ENCODE measurements at regions not wholly inside any gene's neighbourhood (a gene's known extent, or its start where the extent isn't known, plus 50 kb on each side); places are given as distances from the start of the nearest gene placed in this dataset.

DNA sequence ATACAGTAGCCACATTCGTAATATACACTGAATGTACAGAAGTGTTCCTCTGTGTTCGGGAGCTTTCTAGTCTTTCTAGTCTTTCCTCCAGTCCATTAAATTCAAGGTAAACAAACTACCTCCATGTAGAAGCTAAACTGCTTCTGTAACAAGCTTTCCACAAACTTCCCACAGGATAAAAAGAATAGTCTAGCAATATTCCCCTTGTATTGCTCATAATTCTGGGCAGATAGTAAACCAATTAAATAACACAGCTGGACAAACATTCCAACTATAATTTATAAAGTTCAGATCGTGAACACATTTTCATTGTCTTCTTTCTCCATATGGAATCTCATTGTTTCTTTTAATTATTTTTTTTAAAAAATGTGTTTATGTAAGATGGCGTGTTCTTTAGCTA lies 307.2 kb downstream of the AEBP2 start:
- TF ChIP-seq, protein P1, sequence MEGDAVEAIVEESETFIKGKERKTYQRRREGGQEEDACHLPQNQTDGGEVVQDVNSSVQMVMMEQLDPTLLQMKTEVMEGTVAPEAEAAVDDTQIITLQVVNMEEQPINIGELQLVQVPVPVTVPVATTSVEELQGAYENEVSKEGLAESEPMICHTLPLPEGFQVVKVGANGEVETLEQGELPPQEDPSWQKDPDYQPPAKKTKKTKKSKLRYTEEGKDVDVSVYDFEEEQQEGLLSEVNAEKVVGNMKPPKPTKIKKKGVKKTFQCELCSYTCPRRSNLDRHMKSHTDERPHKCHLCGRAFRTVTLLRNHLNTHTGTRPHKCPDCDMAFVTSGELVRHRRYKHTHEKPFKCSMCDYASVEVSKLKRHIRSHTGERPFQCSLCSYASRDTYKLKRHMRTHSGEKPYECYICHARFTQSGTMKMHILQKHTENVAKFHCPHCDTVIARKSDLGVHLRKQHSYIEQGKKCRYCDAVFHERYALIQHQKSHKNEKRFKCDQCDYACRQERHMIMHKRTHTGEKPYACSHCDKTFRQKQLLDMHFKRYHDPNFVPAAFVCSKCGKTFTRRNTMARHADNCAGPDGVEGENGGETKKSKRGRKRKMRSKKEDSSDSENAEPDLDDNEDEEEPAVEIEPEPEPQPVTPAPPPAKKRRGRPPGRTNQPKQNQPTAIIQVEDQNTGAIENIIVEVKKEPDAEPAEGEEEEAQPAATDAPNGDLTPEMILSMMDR (conservative IDR thresholded peaks at IDR 0.05; ENCODE audit: low read length): no peak
- TF ChIP-seq EZH2phosphoT487 (IDR thresholded peaks at IDR 0.05; ENCODE audit: borderline replicate concordance, low read depth, low read length): no peak
- Histone ChIP-seq H3K79me2 (ENCODE audit: insufficient read depth, low read depth, low read length) (no peaks in the 10 kb centered on the region), H3K36me3 (ENCODE audit: insufficient read depth, low read length) (no peaks in the 10 kb centered on the region), H3K9me2 (ENCODE audit: insufficient read depth, low read length) (no peaks in the 10 kb centered on the region), H3K4me1 (ENCODE audit: insufficient read depth, low read length, poor library complexity, severe bottlenecking) (no peaks in the 10 kb centered on the region), H3K9me3 (ENCODE audit: low read length) (no peaks in the 10 kb centered on the region), H4K20me1 (ENCODE audit: insufficient read depth, low read length) (no peaks in the 10 kb centered on the region), H3K27ac (ENCODE audit: low read depth, low read length, poor library complexity, severe bottlenecking) (no peak overlapping the region), H3K4me3 (ENCODE audit: low read depth, low read length, poor library complexity, severe bottlenecking) (no peak overlapping the region), H2AFZ (ENCODE audit: low read length) (no peak overlapping the region), H3K4me2 (ENCODE audit: low read length) (no peak overlapping the region)
- ChIA-PET POLR2A (interaction anchor here (0.6 kb wide), 1 partner anchor 177 kb away, joined by 6 read pairs; no protein-coding TSS in a partner anchor), CTCF (ENCODE audit: unreplicated experiment) (no interaction called here)
- no TSS peak for BruUV-seq (replicated peaks)
- no peak for DNase-seq (ENCODE audit: low spot score)
- intact Hi-C loops (cut with micrococcal nuclease; ENCODE audit: unreplicated experiment): no loop called here

DNA sequence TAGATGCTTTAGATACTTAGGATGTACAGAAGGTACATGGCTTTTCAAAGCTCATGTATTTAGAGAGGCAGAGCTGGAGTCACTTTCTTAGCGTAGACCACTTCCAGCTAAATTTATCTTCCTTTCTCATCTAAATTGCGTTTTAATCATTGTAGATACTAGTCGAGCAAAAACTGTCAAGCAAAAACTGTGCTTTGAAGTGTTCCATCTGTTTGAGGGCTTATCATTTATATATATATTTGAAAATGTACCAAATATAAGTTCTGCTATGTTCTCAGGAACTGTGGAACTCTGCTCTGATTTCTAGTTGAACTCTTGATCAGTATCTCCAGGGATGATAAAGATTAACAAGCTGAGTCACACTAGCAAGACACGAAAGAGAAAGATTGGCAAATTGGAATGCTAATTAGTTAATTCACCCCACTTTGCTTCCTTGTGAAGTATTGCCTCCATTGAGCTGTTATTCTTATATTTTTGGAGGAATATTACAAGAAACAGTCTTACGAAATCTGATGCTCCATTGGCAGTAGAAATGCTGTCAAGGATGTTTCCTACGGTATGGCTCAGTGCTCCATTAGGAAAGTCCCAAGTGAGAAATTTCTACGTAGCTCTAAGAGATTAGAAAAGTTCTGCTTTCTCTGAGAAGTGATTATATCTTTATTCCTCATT lies 310.7 kb downstream of the AEBP2 start:
- Histone ChIP-seq H3K9me3 (ENCODE audit: low read length) (peaks cover 3% of the 10 kb centered on the region; the same call in 1 of the 2 replicates), H3K4me2 (ENCODE audit: low read length) (no peak overlapping the region), H2AFZ (ENCODE audit: low read length) (no peak overlapping the region), H3K4me1 (ENCODE audit: insufficient read depth, low read length, poor library complexity, severe bottlenecking) (no peaks in the 10 kb centered on the region), H3K27ac (ENCODE audit: low read depth, low read length, poor library complexity, severe bottlenecking) (no peak overlapping the region), H3K9me2 (ENCODE audit: insufficient read depth, low read length) (no peaks in the 10 kb centered on the region), H3K79me2 (ENCODE audit: insufficient read depth, low read depth, low read length) (no peaks in the 10 kb centered on the region), H3K36me3 (ENCODE audit: insufficient read depth, low read length) (no peaks in the 10 kb centered on the region), H3K4me3 (ENCODE audit: low read depth, low read length, poor library complexity, severe bottlenecking) (no peak overlapping the region), H4K20me1 (ENCODE audit: insufficient read depth, low read length) (no peaks in the 10 kb centered on the region)
- TF ChIP-seq EZH2phosphoT487 (IDR thresholded peaks at IDR 0.05; ENCODE audit: borderline replicate concordance, low read depth, low read length): no peak
- TF ChIP-seq, protein P1 (conservative IDR thresholded peaks at IDR 0.05; ENCODE audit: low read length): no peak
- POLR2A ChIA-PET: interaction anchor here (1.0 kb wide), 1 partner anchor 36 kb away, joined by 3 read pairs; no protein-coding TSS in a partner anchor
- no TSS peak for BruUV-seq (replicated peaks)
- no peak for DNase-seq (ENCODE audit: low spot score)
- intact Hi-C loops (cut with micrococcal nuclease; ENCODE audit: unreplicated experiment): loop anchor here (10.0 kb wide), 1 partner anchor 145 kb away; no protein-coding TSS in a partner anchor
- CTCF ChIA-PET (ENCODE audit: unreplicated experiment): no interaction called here

DNA sequence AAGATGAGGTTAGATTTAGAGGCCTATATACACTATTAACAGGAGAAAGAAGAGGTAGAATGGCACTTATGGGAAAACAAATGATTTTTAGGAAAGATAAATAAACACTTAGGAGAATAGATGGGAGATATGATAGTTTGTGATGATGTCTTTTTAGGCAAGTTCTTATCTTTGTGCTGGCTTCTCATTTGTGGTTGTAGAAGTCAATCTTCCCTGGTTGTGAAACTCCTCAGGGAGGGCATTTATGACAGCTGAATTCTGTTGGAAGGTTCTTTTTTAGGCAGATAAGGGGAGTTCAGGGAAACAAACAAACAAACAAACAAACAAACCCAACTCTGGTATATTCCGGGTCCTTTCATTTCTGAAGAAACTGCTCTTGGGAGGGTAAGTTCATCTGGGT lies 311.8 kb downstream of the AEBP2 start:
- ChIA-PET CTCF (ENCODE audit: unreplicated experiment) (no interaction called here), POLR2A (no interaction called here)
- Histone ChIP-seq H3K4me2 (ENCODE audit: low read length) (no peak overlapping the region), H3K27ac (ENCODE audit: low read depth, low read length, poor library complexity, severe bottlenecking) (no peak overlapping the region), H3K36me3 (ENCODE audit: insufficient read depth, low read length) (no peaks in the 10 kb centered on the region), H3K9me3 (ENCODE audit: low read length) (peaks cover 3% of the 10 kb centered on the region; the same call in 1 of the 2 replicates), H3K9me2 (ENCODE audit: insufficient read depth, low read length) (no peaks in the 10 kb centered on the region), H3K79me2 (ENCODE audit: insufficient read depth, low read depth, low read length) (no peaks in the 10 kb centered on the region), H4K20me1 (ENCODE audit: insufficient read depth, low read length) (no peaks in the 10 kb centered on the region), H3K4me1 (ENCODE audit: insufficient read depth, low read length, poor library complexity, severe bottlenecking) (no peaks in the 10 kb centered on the region), H2AFZ (ENCODE audit: low read length) (no peak overlapping the region), H3K4me3 (ENCODE audit: low read depth, low read length, poor library complexity, severe bottlenecking) (no peak overlapping the region)
- intact Hi-C loops (cut with micrococcal nuclease; ENCODE audit: unreplicated experiment): loop anchor here (10.0 kb wide), 1 partner anchor 144 kb away; no protein-coding TSS in a partner anchor
- DNase-seq (ENCODE audit: low spot score): no peak
- TF ChIP-seq EZH2phosphoT487 (IDR thresholded peaks at IDR 0.05; ENCODE audit: borderline replicate concordance, low read depth, low read length): no peak
- TF ChIP-seq, protein P1 (conservative IDR thresholded peaks at IDR 0.05; ENCODE audit: low read length): no peak
- no TSS peak for BruUV-seq (replicated peaks)
